ENCODE measurements at regions not wholly inside any gene's neighbourhood (a gene's known extent, or its start where the extent isn't known, plus 50 kb on each side); places are given as distances from the start of the nearest gene placed in this dataset.

- no peak for DNase-seq
Observed at GRCh38 chr4:189313064-189313463, 627.6 kb upstream of the FRG1 start.

- no peak for DNase-seq
Observed at GRCh38 chr4:189313861-189314513, 626.7 kb upstream of the FRG1 start.

GRCh38 chr4:189322426-189322825 lies 618.2 kb upstream of the FRG1 start:
- DNase-seq, result no peak

- no peak for DNase-seq
Observed at GRCh38 chr4:189341881-189342280, 598.8 kb upstream of the FRG1 start.

GRCh38 chr4:189355590-189355989 lies 585.1 kb upstream of the FRG1 start:
- no peak for DNase-seq

- no peak for DNase-seq
Observed at GRCh38 chr4:189362364-189362763, 578.3 kb upstream of the FRG1 start.

- no peak for DNase-seq
Observed at GRCh38 chr4:189364032-189364449, 576.6 kb upstream of the FRG1 start.

- no peak for DNase-seq
Observed at GRCh38 chr4:189365451-189365850, 575.2 kb upstream of the FRG1 start.

GRCh38 chr4:189367832-189368231 lies 572.8 kb upstream of the FRG1 start:
- no peak for DNase-seq

GRCh38 chr4:189374176-189374575 lies 566.5 kb upstream of the FRG1 start:
- DNase-seq, result peak; percentile 7

- no peak for DNase-seq
Observed at GRCh38 chr4:189376901-189377300, 563.8 kb upstream of the FRG1 start.

GRCh38 chr4:189377569-189377968 lies 563.1 kb upstream of the FRG1 start:
- no peak for DNase-seq

GRCh38 chr4:189385098-189385497 lies 555.6 kb upstream of the FRG1 start:
- DNase-seq, result no peak

- no peak for DNase-seq
Observed at GRCh38 chr4:189385579-189385978, 555.1 kb upstream of the FRG1 start.

GRCh38 chr4:189396435-189396834 lies 544.2 kb upstream of the FRG1 start:
- no peak for DNase-seq

GRCh38 chr4:189404271-189404670 lies 536.4 kb upstream of the FRG1 start:
- DNase-seq, result no peak

GRCh38 chr4:189409158-189409557 lies 531.5 kb upstream of the FRG1 start:
- DNase-seq, result no peak

GRCh38 chr4:189414021-189414420 lies 526.7 kb upstream of the FRG1 start:
- DNase-seq, result peak; percentile 3

- DNase-seq, result no peak
Observed at GRCh38 chr4:189420572-189420971, 520.1 kb upstream of the FRG1 start.

- peak; percentile 7 for DNase-seq
Observed at GRCh38 chr4:189436207-189436606, 504.5 kb upstream of the FRG1 start.

- no peak for DNase-seq
Observed at GRCh38 chr4:189440716-189441115, 500.0 kb upstream of the FRG1 start.

GRCh38 chr4:189443341-189443740 lies 497.3 kb upstream of the FRG1 start:
- no peak for DNase-seq

GRCh38 chr4:189445613-189446012 lies 495.1 kb upstream of the FRG1 start:
- DNase-seq, result peak; percentile 17

- no peak for DNase-seq
Observed at GRCh38 chr4:189463734-189464133, 476.9 kb upstream of the FRG1 start.

- no peak for DNase-seq
Observed at GRCh38 chr4:189494407-189494806, 446.3 kb upstream of the FRG1 start.

Measured in DMS153 (cell line).